PFSK-1 (cell line): ENCODE measurements at regions not wholly inside any gene's neighbourhood (a gene's known extent, or its start where the extent isn't known, plus 50 kb on each side); places are given as distances from the start of the nearest gene placed in this dataset.

Experiments used
- REST ChIP-seq, 2 experiments: IDR thresholded peaks; 2 replicates each; pipeline versions ENCODE4 v1.6.1 to v1.8.0; 2011 to 2012; ENCODE audit warnings: low read depth in 2 of 2, low read length in 2 of 2, control low read depth in 1 of 2, inconsistent platforms in 1 of 2, mild to moderate bottlenecking in 1 of 2, moderate library complexity in 1 of 2; ENCODE audit not compliant: insufficient read depth in 1 of 2
- SIN3A ChIP-seq: IDR thresholded peaks from 2 replicates; pipeline ENCODE4 v1.6.1; 2012; ENCODE audit warnings: mild to moderate bottlenecking, low read length, moderate library complexity, borderline replicate concordance; ENCODE audit not compliant: insufficient read depth
- TAF1 ChIP-seq: IDR thresholded peaks from 2 replicates; pipeline ENCODE4 v1.6.1; 2012; ENCODE audit warnings: low read length, control low read depth, borderline replicate concordance; ENCODE audit not compliant: insufficient read depth

- no peak for TF ChIP-seq SIN3A
- no peak for TF ChIP-seq TAF1
- no peak for TF ChIP-seq REST (IDR thresholded peaks at IDR 0.05; ENCODE audit: insufficient read depth in 1 of 2, low read depth in 2 of 2, low read length in 2 of 2)
Observed at GRCh38 chr22:48197189-48197690, 1434.8 kb downstream of the TBC1D22A start.
